ENCODE measurements at regions not wholly inside any gene's neighbourhood (a gene's known extent, or its start where the extent isn't known, plus 50 kb on each side); places are given as distances from the start of the nearest gene placed in this dataset.

DNA sequence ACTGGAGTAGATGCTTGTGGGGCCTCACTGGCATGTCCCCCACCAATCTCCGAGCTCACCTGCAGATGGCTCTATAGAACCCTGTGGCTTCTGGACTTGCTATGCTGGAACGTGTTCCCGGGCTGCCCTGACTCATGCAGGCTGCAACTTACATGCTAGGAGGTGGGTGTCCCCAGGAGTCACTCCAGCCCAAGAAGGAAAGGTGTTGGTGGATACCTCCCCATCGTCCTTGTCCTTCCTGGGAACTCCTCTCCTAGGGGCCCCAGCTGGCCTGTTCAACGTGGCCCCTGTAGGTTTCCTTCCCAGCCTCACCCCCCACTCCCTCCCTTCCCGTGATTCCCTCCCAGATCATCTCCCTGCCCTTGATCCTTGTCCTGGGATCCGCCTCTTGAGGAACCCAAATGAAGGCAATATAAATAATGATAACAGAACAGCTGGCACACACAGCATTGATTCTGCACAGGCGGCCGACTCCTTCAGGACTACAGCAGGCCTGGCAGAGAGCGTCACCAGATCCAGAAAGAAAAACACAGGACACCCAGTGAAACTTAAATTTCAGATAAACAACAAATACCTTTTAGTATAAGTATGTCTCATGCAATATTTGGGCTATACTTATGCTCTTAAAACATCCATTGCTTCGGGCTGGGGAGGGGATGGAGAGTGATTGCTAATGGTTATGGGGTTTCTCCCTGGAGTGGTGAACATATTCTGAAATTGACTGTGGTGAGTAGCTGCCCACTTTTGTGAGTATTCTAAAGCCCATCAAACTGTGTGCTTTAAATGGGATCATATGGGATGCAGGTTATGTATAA is 221.1 kb upstream of the GSE1 start:
- H3K79me2 ChIP-seq (replicated peaks; ENCODE audit: insufficient read depth, low read length), result no peaks in the 10 kb centered on the region
- H3K27me3 ChIP-seq (ENCODE audit: insufficient read depth, low read depth, low read length), result no peaks in the 10 kb centered on the region
- no peaks in the 10 kb centered on the region for H3K9me2 ChIP-seq (ENCODE audit: insufficient read depth, low read length)
- no peak for TF ChIP-seq EP300 (conservative IDR thresholded peaks at IDR 0.05; ENCODE audit: poor library complexity, severe bottlenecking)
- TF ChIP-seq MXI1 (conservative IDR thresholded peaks at IDR 0.05; ENCODE audit: poor library complexity, severe bottlenecking), result no peak
- TF ChIP-seq POLR2AphosphoS5 (IDR thresholded peaks at IDR 0.05), result no peak
- TF ChIP-seq SMC3 (conservative IDR thresholded peaks at IDR 0.05; ENCODE audit: poor library complexity), result no peak
- no peak for TF ChIP-seq EZH2 (IDR thresholded peaks at IDR 0.05; ENCODE audit: borderline replicate concordance, insufficient read depth, low read length, poor library complexity, severe bottlenecking)
- TF ChIP-seq, protein P1, sequence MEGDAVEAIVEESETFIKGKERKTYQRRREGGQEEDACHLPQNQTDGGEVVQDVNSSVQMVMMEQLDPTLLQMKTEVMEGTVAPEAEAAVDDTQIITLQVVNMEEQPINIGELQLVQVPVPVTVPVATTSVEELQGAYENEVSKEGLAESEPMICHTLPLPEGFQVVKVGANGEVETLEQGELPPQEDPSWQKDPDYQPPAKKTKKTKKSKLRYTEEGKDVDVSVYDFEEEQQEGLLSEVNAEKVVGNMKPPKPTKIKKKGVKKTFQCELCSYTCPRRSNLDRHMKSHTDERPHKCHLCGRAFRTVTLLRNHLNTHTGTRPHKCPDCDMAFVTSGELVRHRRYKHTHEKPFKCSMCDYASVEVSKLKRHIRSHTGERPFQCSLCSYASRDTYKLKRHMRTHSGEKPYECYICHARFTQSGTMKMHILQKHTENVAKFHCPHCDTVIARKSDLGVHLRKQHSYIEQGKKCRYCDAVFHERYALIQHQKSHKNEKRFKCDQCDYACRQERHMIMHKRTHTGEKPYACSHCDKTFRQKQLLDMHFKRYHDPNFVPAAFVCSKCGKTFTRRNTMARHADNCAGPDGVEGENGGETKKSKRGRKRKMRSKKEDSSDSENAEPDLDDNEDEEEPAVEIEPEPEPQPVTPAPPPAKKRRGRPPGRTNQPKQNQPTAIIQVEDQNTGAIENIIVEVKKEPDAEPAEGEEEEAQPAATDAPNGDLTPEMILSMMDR (IDR thresholded peaks at IDR 0.05; ENCODE audit: poor library complexity, severe bottlenecking), result no peak
- TF ChIP-seq, protein P2, sequence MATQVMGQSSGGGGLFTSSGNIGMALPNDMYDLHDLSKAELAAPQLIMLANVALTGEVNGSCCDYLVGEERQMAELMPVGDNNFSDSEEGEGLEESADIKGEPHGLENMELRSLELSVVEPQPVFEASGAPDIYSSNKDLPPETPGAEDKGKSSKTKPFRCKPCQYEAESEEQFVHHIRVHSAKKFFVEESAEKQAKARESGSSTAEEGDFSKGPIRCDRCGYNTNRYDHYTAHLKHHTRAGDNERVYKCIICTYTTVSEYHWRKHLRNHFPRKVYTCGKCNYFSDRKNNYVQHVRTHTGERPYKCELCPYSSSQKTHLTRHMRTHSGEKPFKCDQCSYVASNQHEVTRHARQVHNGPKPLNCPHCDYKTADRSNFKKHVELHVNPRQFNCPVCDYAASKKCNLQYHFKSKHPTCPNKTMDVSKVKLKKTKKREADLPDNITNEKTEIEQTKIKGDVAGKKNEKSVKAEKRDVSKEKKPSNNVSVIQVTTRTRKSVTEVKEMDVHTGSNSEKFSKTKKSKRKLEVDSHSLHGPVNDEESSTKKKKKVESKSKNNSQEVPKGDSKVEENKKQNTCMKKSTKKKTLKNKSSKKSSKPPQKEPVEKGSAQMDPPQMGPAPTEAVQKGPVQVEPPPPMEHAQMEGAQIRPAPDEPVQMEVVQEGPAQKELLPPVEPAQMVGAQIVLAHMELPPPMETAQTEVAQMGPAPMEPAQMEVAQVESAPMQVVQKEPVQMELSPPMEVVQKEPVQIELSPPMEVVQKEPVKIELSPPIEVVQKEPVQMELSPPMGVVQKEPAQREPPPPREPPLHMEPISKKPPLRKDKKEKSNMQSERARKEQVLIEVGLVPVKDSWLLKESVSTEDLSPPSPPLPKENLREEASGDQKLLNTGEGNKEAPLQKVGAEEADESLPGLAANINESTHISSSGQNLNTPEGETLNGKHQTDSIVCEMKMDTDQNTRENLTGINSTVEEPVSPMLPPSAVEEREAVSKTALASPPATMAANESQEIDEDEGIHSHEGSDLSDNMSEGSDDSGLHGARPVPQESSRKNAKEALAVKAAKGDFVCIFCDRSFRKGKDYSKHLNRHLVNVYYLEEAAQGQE (IDR thresholded peaks at IDR 0.05; ENCODE audit: borderline replicate concordance), result no peak
- TF ChIP-seq TAF1 (IDR thresholded peaks at IDR 0.05; ENCODE audit: low read depth), result no peak
- TF ChIP-seq RAD21 (conservative IDR thresholded peaks at IDR 0.05), result no peak
- no peaks in the 10 kb centered on the region for H4K20me1 ChIP-seq (ENCODE audit: insufficient read depth)
- no peak overlapping the region for H3K4me3 ChIP-seq (ENCODE audit: low read length)
- H3K27ac ChIP-seq (ENCODE audit: low read length), result no peak overlapping the region
- H2AFZ ChIP-seq (ENCODE audit: low read depth, low read length), result no peak overlapping the region
- H3K9ac ChIP-seq (ENCODE audit: low read length), result no peak overlapping the region
- no peaks in the 10 kb centered on the region for H3K36me3 ChIP-seq (ENCODE audit: insufficient read depth, low read length)
- H3K4me2 ChIP-seq (ENCODE audit: low read length), result no peak overlapping the region
- H3F3A ChIP-seq (ENCODE audit: insufficient read depth, low read length, poor library complexity, severe bottlenecking), result no peaks in the 10 kb centered on the region
- no peaks in the 10 kb centered on the region for H3K9me3 ChIP-seq (ENCODE audit: low read length)

DNA sequence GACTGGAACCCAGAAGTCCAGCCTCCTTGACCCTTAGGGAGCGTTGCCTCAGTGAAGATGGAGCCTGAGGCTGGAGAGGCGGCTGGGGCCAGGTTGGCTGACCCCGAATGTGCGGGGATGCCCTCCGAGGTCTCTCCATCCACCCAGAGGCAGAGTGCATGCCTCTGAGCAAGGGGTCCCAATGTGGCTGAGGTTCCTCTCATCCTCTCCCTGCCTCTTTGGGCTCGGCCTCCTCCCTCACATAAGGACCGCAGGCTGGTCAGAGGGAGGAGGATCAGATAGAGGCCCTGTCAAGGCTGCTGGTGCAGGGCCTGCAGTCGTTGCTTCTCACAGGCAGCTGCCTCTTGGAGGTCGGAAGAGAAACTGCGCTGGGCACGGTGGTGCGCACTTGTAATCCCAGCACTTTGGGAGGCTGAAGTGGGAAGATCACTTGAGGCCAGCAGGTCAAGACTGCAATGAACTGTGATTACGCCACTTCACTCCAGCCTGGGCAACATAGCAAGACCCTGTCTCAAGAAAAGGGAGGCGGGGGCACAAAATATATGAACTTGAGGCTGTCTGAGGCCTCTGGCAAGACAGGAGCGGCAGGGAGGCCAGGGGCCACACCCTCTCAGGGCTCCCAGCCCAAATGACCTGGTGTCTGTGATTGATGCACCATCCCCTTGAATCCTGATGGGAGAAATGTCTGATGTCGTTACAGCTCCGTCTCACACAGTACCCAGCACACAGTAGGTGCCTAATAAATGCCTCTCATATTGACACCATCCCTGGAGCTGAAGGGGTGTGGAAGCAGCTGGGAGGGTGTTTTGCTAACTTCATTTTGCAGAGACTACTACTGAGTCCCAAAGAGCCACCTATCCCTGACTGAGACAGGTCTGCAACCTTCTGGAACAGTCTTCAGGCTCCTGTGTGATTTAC is 220.1 kb upstream of the GSE1 start:
- no peaks in the 10 kb centered on the region for H3K79me2 ChIP-seq (replicated peaks; ENCODE audit: insufficient read depth, low read length)
- no peaks in the 10 kb centered on the region for H3F3A ChIP-seq (ENCODE audit: insufficient read depth, low read length, poor library complexity, severe bottlenecking)
- H3K9me3 ChIP-seq (ENCODE audit: low read length), result no peaks in the 10 kb centered on the region
- no peaks in the 10 kb centered on the region for H3K36me3 ChIP-seq (ENCODE audit: insufficient read depth, low read length)
- H3K4me2 ChIP-seq (ENCODE audit: low read length), result no peak overlapping the region
- no peaks in the 10 kb centered on the region for H3K9me2 ChIP-seq (ENCODE audit: insufficient read depth, low read length)
- no peak overlapping the region for H3K27ac ChIP-seq (ENCODE audit: low read length)
- H4K20me1 ChIP-seq (ENCODE audit: insufficient read depth), result no peaks in the 10 kb centered on the region
- TF ChIP-seq SMC3 (conservative IDR thresholded peaks at IDR 0.05; ENCODE audit: poor library complexity), result no peak
- TF ChIP-seq EP300 (conservative IDR thresholded peaks at IDR 0.05; ENCODE audit: poor library complexity, severe bottlenecking), result no peak
- no peak for TF ChIP-seq RAD21 (conservative IDR thresholded peaks at IDR 0.05)
- no peak for TF ChIP-seq POLR2AphosphoS5 (IDR thresholded peaks at IDR 0.05)
- TF ChIP-seq TAF1 (IDR thresholded peaks at IDR 0.05; ENCODE audit: low read depth), result no peak
- no peak for TF ChIP-seq EZH2 (IDR thresholded peaks at IDR 0.05; ENCODE audit: borderline replicate concordance, insufficient read depth, low read length, poor library complexity, severe bottlenecking)
- TF ChIP-seq MXI1 (conservative IDR thresholded peaks at IDR 0.05; ENCODE audit: poor library complexity, severe bottlenecking), result no peak
- TF ChIP-seq, protein P2 (IDR thresholded peaks at IDR 0.05; ENCODE audit: borderline replicate concordance), result no peak
- TF ChIP-seq, protein P1 (IDR thresholded peaks at IDR 0.05; ENCODE audit: poor library complexity, severe bottlenecking), result no peak
- H3K4me3 ChIP-seq (ENCODE audit: low read length), result no peak overlapping the region
- no peaks in the 10 kb centered on the region for H3K27me3 ChIP-seq (ENCODE audit: insufficient read depth, low read depth, low read length)
- H3K9ac ChIP-seq (ENCODE audit: low read length), result no peak overlapping the region
- H2AFZ ChIP-seq (ENCODE audit: low read depth, low read length), result no peak overlapping the region
